ENCODE measurements at regions not wholly inside any gene's neighbourhood (a gene's known extent, or its start where the extent isn't known, plus 50 kb on each side); places are given as distances from the start of the nearest gene placed in this dataset.
"Not testable (repeated sequence)": the region's sequence is repeated elsewhere in the genome, so short reads cannot be mapped to it uniquely, and the experiment has no call there.

DNA sequence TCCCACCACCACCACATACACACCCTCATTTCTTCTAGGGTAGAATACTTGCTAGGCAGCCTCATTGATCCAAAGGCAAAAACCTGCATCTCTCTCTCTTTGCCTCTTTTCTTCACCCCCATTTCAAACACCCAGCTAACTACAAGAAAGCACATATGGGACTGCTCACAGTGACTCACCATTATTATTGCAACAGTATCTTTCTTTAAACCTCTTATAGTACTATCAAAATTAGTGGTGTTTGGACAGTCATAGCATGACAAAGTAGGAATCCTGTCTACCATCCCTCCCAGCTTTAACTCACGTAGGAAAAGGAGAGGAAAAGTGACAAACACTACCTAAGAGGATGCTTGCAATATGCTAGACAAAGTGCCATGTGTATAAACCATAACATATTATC, 422.5 kb upstream of the CRIM1 start:
- DNase-seq (ENCODE audit: low read depth), result no peak

GRCh38 chr2:35932276-35932963, 423.2 kb upstream of the CRIM1 start:
- no peak for DNase-seq (ENCODE audit: low read depth)

- DNase-seq (ENCODE audit: low read depth), result no peak
Measured at GRCh38 chr2:35931626-35932025, 424.0 kb upstream of the CRIM1 start.

DNA sequence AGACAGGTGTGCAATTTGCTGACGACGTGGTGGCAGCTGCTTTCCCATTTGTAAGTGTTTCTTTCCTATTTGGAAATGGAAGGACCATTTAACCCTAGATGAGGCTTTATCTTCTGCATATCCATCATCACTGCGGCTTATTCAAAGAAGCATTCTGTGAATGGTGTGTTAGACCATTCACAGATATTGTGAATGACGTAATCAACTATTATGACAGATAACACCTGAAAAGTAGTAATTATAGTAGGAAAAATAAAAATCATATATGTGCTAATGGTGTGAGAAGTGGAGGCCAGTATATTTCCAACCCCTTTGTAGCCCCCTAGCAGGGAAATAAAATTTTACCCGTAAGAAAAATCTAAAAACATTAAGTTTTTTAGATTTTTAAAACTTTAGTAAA, 424.5 kb upstream of the CRIM1 start:
- no peak for DNase-seq (ENCODE audit: low read depth)

DNA sequence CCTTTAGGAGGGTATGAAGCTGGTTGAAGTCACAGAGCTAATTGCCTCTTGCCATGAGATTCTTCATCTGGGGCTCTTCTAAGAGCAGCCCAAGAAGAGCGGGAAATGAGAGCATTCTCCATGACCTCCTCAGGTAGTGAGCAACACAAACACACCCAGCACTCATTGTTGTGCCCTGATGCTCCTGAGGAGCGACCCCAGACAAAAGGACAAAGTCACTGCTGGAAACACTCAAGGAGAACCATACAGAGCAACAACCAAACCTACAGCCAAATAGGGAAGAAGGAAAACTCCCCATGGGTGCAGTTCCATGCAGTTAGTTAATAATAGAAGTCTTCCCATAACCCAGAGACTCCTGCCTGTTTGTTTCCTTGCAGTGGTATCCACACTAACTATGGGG, 426.0 kb upstream of the CRIM1 start:
- no peak for DNase-seq (ENCODE audit: low read depth)

DNA sequence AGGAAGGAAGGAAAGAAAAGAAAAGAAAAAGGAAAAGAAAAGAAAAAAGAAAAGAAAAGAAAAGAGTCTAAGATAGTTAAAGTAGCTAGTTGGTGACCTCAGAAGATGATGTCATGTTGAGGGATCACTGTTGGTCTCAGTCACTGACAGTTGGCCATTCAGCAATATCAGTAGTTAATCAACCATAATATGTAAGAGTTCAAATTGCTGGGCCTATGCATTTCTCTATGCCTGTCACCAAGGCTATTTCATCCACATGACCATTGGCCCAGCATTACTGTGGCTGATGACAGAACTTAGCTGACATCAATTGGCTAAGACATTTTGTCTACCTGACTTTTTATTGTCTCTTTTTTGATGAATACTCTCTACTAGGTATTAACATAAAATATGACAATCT, 435.5 kb upstream of the CRIM1 start:
- DNase-seq (ENCODE audit: low read depth), result no peak

DNA sequence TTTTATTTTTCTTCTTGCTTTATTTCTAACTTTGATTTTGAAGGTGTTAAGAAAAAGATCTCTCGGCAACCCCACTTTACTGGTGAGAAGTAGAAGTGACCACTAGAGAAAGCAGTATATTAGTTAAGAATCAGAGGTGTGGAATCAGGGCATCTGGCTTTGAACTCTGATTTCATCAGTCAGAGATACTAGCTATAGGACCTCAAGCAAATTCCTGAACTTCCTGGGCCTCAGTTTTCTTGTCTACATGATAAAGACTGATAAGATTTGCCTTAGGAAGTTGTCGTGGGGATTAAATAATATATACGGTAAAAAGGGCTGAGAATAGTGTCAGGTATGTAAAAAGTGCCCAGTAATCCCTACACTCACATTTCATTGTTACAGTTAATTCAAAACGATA, 440.3 kb upstream of the CRIM1 start:
- DNase-seq (ENCODE audit: low read depth), result no peak

DNA sequence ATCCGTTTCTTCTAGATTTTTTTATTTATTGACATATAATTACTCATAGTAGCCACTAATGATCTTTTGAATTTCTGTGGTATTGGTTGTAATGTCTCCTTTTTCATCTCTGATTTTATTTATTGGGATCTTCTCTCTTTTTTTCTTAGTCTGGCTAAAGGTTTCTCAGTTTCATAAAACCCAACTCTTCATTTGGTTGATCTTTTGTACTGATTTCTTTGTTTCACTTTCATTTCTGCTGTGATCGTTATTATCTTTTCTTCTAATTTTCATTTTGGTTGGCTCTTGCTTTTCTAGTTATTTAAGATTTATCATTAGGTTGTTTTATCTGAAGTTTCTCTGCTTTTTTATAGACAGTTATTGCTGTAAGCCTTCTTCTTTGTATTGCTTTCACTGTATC, 463.6 kb upstream of the CRIM1 start:
- no peak for DNase-seq (ENCODE audit: low read depth)

DNA sequence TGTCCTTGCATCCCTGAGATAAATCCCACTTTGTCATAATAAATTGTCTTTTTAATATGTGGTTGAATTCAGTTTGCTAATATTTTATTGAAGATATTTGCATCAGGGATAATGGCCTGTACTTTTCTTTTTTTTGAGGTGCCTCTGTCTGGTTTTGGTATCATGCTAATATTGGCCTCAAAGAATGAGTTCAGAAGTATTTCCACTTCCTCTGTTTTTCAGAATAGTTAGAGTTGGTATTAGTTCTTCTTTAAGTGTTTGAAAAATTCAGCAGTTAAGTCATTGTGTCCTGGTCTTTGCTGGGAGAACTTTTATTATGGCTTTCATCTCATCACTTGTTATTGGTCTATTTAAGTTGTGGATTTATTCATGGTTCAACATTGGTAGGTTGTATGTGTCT, 464.1 kb upstream of the CRIM1 start:
- DNase-seq (ENCODE audit: low read depth), result no peak

- DNase-seq (ENCODE audit: low read depth), result no peak
Measured at GRCh38 chr2:35887146-35887545, 468.4 kb upstream of the CRIM1 start.

GRCh38 chr2:35873921-35874320, 481.7 kb upstream of the CRIM1 start:
- DNase-seq (ENCODE audit: low read depth), result no peak

DNA sequence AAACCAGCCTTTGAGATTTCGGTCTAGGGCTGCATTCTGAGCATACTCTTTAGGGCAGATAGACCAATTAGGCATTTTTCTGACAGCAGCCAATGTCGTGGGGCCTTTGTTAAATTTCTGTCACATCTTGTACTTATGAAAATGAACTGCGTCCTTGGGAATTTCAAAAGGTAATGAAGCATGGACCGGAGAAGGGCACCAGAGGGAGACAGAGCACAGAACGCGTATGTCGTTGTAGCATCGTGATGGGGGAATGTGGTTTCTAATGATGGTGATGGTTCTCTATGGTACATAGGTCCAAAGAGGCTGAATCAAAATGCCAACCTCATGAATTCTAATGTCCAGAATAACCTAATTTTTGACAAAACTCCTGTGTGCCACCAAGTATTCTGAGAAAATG, 483.9 kb upstream of the CRIM1 start:
- DNase-seq (ENCODE audit: low read depth), result no peak

- DNase-seq (ENCODE audit: low read depth), result no peak
Measured at GRCh38 chr2:35870713-35871112, 484.9 kb upstream of the CRIM1 start.

DNA sequence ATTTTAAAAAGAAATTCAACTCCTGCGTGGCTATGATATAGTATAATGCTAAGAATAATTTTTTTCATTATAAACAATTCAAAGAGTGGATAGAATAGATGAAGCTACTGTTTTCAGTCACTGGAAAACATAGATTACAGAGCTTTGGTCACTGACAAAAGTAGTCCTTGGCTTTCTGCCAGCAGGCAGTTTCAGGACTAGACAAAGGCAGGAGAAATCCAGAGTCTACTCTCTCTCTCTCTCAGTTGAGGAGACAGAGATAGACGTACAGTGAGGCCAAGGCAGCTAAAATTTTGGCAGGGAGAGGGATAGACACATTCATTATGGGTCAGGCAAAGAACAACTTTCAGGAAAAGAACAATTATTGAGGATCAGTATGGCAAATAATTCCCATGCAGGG, 491.4 kb upstream of the CRIM1 start:
- no peak for DNase-seq (ENCODE audit: low read depth)

- DNase-seq (ENCODE audit: low read depth), result no peak
Measured at GRCh38 chr2:35858216-35858615, 497.4 kb upstream of the CRIM1 start.

GRCh38 chr2:35857498-35857897, 498.1 kb upstream of the CRIM1 start:
- no peak for DNase-seq (ENCODE audit: low read depth)

GRCh38 chr2:35831385-35831784, 524.2 kb upstream of the CRIM1 start:
- no peak for DNase-seq (ENCODE audit: low read depth)

DNA sequence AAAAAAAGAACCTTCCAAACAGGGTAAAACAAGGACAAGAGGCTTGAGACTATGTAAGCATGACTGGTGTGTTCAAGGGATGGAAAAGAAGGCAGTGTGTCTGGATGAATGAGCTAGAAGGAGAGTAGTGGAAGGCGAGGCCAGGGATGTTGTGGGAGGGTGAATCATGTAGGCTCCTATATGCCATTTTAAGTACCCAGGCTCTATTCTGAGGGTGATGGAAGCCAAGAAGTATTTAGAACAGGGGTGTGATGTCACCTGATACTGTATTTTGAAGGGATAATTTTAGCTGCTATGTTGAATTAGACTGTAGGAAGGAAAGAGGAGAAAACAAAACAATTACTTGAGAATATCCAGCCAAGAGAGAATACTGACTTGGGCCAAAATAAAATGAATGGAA, 524.7 kb upstream of the CRIM1 start:
- no peak for DNase-seq (ENCODE audit: low read depth)

DNA sequence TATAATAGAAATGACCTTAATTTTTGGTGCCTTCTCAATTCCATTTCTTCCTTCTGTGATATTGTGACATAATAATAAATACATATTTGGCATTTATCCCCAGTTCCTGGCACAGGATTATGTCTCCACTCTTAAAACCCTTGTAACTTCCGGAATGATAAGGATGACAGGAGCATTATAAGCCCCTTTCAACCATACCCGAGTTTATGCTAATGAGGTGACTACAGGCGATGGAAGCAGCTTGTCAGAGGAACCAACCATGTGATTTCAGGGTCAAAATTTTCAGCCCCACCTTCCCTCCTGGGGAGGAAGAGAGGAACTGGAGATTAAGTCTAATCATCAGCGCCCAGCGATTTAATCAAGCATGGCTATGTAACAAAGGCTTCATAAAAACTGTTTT, 528.5 kb upstream of the CRIM1 start:
- DNase-seq (ENCODE audit: low read depth), result no peak

GRCh38 chr2:35822716-35823115, 532.9 kb upstream of the CRIM1 start:
- DNase-seq (ENCODE audit: low read depth), result no peak

DNA sequence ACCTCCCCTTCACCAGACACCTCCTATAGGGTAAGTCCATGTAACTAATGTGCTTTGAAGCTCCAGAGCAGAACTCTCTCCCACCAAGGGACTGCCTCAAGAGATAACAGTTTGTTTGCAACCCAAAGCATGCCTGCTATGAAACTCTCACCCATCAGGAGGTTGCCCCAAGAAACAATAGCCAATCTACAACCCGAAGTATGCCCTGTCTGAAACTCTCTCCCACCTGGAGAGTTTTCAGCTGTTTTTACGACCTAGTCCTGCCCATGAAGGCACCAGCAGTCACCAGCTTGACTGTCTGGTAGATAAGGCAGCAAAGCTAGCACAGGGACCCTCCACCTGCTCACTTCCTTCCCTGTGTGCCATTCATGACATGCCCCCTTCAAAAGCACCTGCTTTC, 533.9 kb upstream of the CRIM1 start:
- no peak for DNase-seq (ENCODE audit: low read depth)

GRCh38 chr2:35820391-35820790, 535.2 kb upstream of the CRIM1 start:
- no peak for DNase-seq (ENCODE audit: low read depth)

- DNase-seq (ENCODE audit: low read depth), result no peak
Measured at GRCh38 chr2:35819033-35819432, 536.5 kb upstream of the CRIM1 start.

DNA sequence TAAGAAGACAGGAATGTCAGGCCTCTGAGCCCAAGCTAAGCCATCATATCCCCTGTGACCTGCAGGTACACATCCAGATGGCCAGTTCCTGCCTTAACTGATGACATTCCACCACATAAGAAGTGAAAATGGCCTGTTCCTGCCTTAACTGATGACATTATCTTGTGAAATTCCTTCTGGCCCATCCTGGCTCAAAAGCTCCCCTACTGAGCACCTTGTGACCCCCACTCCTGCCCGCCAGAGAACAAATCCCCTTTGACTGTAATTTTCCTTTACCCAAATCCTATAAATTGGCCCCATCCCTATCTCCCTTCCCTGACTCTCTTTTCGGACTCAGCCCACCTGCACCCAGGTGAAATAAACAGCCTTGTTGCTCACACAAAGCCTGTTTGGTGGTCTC, 537.2 kb upstream of the CRIM1 start:
- DNase-seq (ENCODE audit: low read depth), result not testable (repeated sequence)

- DNase-seq (ENCODE audit: low read depth), result not testable (repeated sequence)
Measured at GRCh38 chr2:35814597-35814996, 541.0 kb upstream of the CRIM1 start.

All from stimulated activated CD8-positive, alpha-beta memory T cell treated with anti-CD3 and anti-CD28 coated beads, Interleukin-4, amount 100 ng/mL, for 24 hours (primary cell).